ENCODE measurements at regions not wholly inside any gene's neighbourhood (a gene's known extent, or its start where the extent isn't known, plus 50 kb on each side); places are given as distances from the start of the nearest gene placed in this dataset.

- Histone ChIP-seq H3K27ac (no peak overlapping the region), H3K9ac (ENCODE audit: insufficient read length) (no peak overlapping the region), H3K36me3 (ENCODE audit: insufficient read depth, low read length) (no peaks in the 10 kb centered on the region), H3K9me3 (ENCODE audit: low read depth, low read length) (no peaks in the 10 kb centered on the region), H3K4me3 (no peak overlapping the region)
- TF ChIP-seq EZH2 (IDR thresholded peaks at IDR 0.05) (no peak), FOXP2 (optimal IDR thresholded peaks at IDR 0.05; ENCODE audit: control extremely low read depth, extremely low read length, insufficient read depth) (no peak), POLR2AphosphoS5 (IDR thresholded peaks at IDR 0.05; ENCODE audit: borderline replicate concordance, low read depth, low read length) (no peak)
- no peak for DNase-seq (ENCODE audit: low read depth, low spot score)
Observed at GRCh38 chr2:23028106-23028505, 356.9 kb upstream of the KLHL29 start.

DNA sequence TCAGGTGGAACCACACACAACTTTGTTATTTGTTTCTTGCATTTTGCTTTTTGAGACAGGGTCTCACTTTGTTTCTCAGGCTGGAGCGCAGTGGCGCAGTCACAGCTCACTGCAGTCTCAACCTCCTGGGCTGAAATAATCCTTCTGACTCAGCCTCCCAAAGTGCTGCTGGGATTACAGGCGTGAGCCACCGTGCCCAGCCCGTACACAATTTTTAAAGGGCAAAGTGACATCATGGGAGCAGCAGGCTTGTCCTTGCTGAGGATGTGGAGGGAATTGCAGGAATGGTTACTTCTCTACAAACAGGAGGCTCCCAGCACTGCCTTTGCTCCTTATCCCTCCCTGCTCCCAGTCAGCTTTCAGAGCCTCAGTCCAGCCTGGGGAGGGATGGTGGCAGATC lies 355.9 kb upstream of the KLHL29 start:
- TF ChIP-seq EZH2 (IDR thresholded peaks at IDR 0.05) = no peak
- no peak for TF ChIP-seq FOXP2 (optimal IDR thresholded peaks at IDR 0.05; ENCODE audit: control extremely low read depth, extremely low read length, insufficient read depth)
- no peak for TF ChIP-seq POLR2AphosphoS5 (IDR thresholded peaks at IDR 0.05; ENCODE audit: borderline replicate concordance, low read depth, low read length)
- Histone ChIP-seq H3K36me3 (ENCODE audit: insufficient read depth, low read length) (no peaks in the 10 kb centered on the region), H3K9ac (ENCODE audit: insufficient read length) (no peak overlapping the region), H3K4me3 (no peak overlapping the region), H3K9me3 (ENCODE audit: low read depth, low read length) (no peaks in the 10 kb centered on the region), H3K27ac (no peak overlapping the region)
- DNase-seq (ENCODE audit: low read depth, low spot score) = no peak

GRCh38 chr2:23029951-23030350 lies 355.0 kb upstream of the KLHL29 start:
- Histone ChIP-seq H3K9me3 (ENCODE audit: low read depth, low read length) (no peaks in the 10 kb centered on the region), H3K9ac (ENCODE audit: insufficient read length) (no peak overlapping the region), H3K4me3 (no peak overlapping the region), H3K36me3 (ENCODE audit: insufficient read depth, low read length) (no peaks in the 10 kb centered on the region), H3K27ac (no peak overlapping the region)
- no peak for DNase-seq (ENCODE audit: low read depth, low spot score)
- TF ChIP-seq FOXP2 (optimal IDR thresholded peaks at IDR 0.05; ENCODE audit: control extremely low read depth, extremely low read length, insufficient read depth) (no peak), POLR2AphosphoS5 (IDR thresholded peaks at IDR 0.05; ENCODE audit: borderline replicate concordance, low read depth, low read length) (no peak), EZH2 (IDR thresholded peaks at IDR 0.05) (no peak)

- Histone ChIP-seq H3K9me3 (ENCODE audit: low read depth, low read length) (no peaks in the 10 kb centered on the region), H3K27ac (no peak overlapping the region), H3K4me3 (no peak overlapping the region), H3K9ac (ENCODE audit: insufficient read length) (no peak overlapping the region), H3K36me3 (ENCODE audit: insufficient read depth, low read length) (no peaks in the 10 kb centered on the region)
- DNase-seq (ENCODE audit: low read depth, low spot score) = no peak
- no peak for TF ChIP-seq POLR2AphosphoS5 (IDR thresholded peaks at IDR 0.05; ENCODE audit: borderline replicate concordance, low read depth, low read length)
- TF ChIP-seq EZH2 (IDR thresholded peaks at IDR 0.05) = no peak
- no peak for TF ChIP-seq FOXP2 (optimal IDR thresholded peaks at IDR 0.05; ENCODE audit: control extremely low read depth, extremely low read length, insufficient read depth)
Observed at GRCh38 chr2:23034996-23035395, 350.0 kb upstream of the KLHL29 start.

- TF ChIP-seq FOXP2 (optimal IDR thresholded peaks at IDR 0.05; ENCODE audit: control extremely low read depth, extremely low read length, insufficient read depth) (no peak), EZH2 (IDR thresholded peaks at IDR 0.05) (no peak), POLR2AphosphoS5 (IDR thresholded peaks at IDR 0.05; ENCODE audit: borderline replicate concordance, low read depth, low read length) (no peak)
- no peak overlapping the region for H3K4me3 ChIP-seq
- no peak for DNase-seq (ENCODE audit: low read depth, low spot score)
- no peak overlapping the region for H3K27ac ChIP-seq
- no peak overlapping the region for H3K9ac ChIP-seq (ENCODE audit: insufficient read length)
- H3K9me3 ChIP-seq (ENCODE audit: low read depth, low read length) = no peaks in the 10 kb centered on the region
- H3K36me3 ChIP-seq (ENCODE audit: insufficient read depth, low read length) = no peaks in the 10 kb centered on the region
Observed at GRCh38 chr2:23036629-23037028, 348.4 kb upstream of the KLHL29 start.

DNA sequence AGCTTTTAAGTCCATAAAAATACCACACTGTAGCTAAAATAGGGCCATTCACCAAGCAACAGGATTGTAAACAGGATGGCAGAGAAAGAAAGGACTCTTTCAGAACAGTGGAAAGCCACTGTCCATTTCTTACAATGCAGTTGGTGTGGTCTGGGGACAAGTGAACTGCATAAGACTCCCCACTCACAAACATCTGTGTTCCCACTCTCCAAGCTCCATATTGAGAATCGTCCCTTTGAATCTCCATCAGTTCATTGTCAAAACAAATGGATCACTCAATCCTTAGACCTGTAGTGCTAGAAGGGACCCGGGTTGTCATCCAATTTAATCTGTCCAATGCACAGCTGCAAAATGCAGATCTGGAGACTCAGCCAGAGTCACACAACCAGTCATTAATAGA lies 347.4 kb upstream of the KLHL29 start:
- Histone ChIP-seq H3K4me3 (no peak overlapping the region), H3K9ac (ENCODE audit: insufficient read length) (no peak overlapping the region), H3K36me3 (ENCODE audit: insufficient read depth, low read length) (no peaks in the 10 kb centered on the region), H3K9me3 (ENCODE audit: low read depth, low read length) (no peaks in the 10 kb centered on the region), H3K27ac (no peak overlapping the region)
- no peak for DNase-seq (ENCODE audit: low read depth, low spot score)
- no peak for TF ChIP-seq FOXP2 (optimal IDR thresholded peaks at IDR 0.05; ENCODE audit: control extremely low read depth, extremely low read length, insufficient read depth)
- TF ChIP-seq EZH2 (IDR thresholded peaks at IDR 0.05) = no peak
- no peak for TF ChIP-seq POLR2AphosphoS5 (IDR thresholded peaks at IDR 0.05; ENCODE audit: borderline replicate concordance, low read depth, low read length)

DNA sequence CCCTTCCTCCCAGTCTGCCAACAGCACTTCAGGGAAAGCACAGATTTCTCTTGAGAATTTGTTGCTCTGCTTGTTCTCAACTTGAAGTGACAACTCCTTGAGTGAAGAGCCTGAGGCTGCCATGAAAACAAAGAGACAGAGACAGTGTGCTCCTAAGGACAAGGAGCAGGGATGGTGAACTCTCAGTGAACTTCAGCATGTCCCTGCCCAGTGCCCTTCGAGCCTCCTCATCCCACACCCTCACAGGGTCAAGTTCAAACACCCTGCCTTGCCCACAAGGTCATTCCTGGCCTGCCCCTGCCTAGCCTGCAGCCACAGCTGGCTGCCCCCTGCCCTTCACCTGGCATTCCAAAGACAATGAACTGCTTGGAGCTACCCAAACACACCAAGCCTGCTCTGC lies 343.5 kb upstream of the KLHL29 start:
- DNase-seq (ENCODE audit: low read depth, low spot score) = no peak

DNA sequence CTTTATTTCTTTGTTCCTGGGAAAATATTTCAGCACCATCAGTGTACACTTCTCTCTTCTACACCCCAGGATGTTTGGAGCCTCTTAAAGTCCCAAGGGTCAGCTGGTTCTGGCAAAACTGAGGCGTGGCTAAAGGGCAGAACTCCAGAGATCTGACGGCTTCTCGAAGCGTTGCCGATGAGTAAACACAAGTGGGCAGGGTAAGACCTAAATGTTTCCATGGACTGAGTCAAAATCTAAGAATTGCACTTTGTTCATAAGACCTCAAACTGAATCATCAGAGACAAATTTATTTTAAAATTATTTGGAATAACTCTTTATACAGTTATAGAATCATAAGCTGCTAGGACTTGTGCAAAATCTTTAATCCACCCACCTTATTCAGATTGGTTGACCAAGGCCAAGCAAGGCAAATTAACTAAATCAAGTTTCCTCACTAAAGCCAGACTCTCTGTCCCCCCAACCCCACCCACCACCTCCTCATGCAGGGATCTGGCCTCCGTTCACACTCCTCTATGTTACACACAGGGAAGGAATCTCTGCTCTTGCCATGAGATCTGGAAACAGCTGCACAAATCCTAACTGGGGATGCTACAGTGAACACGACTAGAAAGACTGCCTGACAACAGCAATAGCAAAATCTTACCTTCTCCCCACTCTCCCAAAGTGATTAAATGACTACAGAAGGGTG lies 342.6 kb upstream of the KLHL29 start:
- H3K9ac ChIP-seq (ENCODE audit: insufficient read length) = no peak overlapping the region
- no peak for DNase-seq (ENCODE audit: low read depth, low spot score)
- H3K9me3 ChIP-seq (ENCODE audit: low read depth, low read length) = no peaks in the 10 kb centered on the region
- H3K4me3 ChIP-seq = no peak overlapping the region
- no peaks in the 10 kb centered on the region for H3K36me3 ChIP-seq (ENCODE audit: insufficient read depth, low read length)
- TF ChIP-seq POLR2AphosphoS5 (IDR thresholded peaks at IDR 0.05; ENCODE audit: borderline replicate concordance, low read depth, low read length) = no peak
- no peak for TF ChIP-seq FOXP2 (optimal IDR thresholded peaks at IDR 0.05; ENCODE audit: control extremely low read depth, extremely low read length, insufficient read depth)
- TF ChIP-seq EZH2 (IDR thresholded peaks at IDR 0.05) = no peak
- H3K27ac ChIP-seq = no peak overlapping the region

More for the DNA sequence above, 343.5 kb upstream of the KLHL29 start:
- H3K9me3 ChIP-seq (ENCODE audit: low read depth, low read length) = no peaks in the 10 kb centered on the region
- no peak overlapping the region for H3K4me3 ChIP-seq
- H3K9ac ChIP-seq (ENCODE audit: insufficient read length) = no peak overlapping the region
- no peak overlapping the region for H3K27ac ChIP-seq
- TF ChIP-seq FOXP2 (optimal IDR thresholded peaks at IDR 0.05; ENCODE audit: control extremely low read depth, extremely low read length, insufficient read depth) (no peak), POLR2AphosphoS5 (IDR thresholded peaks at IDR 0.05; ENCODE audit: borderline replicate concordance, low read depth, low read length) (no peak)
- no peaks in the 10 kb centered on the region for H3K36me3 ChIP-seq (ENCODE audit: insufficient read depth, low read length)

DNA sequence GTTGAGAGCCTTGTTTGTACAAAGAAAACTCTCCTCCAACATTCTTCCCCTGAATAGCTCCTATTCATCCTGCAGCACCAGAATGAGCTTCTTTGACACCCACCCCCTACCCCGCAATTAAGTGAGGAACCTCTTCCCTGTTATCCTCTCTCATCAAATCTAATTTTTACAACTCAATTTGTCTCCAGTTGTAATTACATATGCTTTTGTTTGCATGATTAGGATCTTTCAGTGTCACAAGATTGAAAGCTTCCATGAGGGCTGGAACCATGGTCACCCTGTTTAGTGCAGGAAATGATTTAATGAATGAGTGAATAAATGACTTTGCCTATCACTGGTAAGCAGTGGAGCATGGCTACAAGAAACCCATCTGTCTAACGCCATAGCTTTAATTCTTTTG lies 334.6 kb upstream of the KLHL29 start:
- H3K9me3 ChIP-seq (ENCODE audit: low read depth, low read length) = no peaks in the 10 kb centered on the region
- H3K4me3 ChIP-seq = no peak overlapping the region
- DNase-seq (ENCODE audit: low read depth, low spot score) = no peak
- TF ChIP-seq EZH2 (IDR thresholded peaks at IDR 0.05) (no peak), FOXP2 (optimal IDR thresholded peaks at IDR 0.05; ENCODE audit: control extremely low read depth, extremely low read length, insufficient read depth) (no peak), POLR2AphosphoS5 (IDR thresholded peaks at IDR 0.05; ENCODE audit: borderline replicate concordance, low read depth, low read length) (no peak)
- H3K27ac ChIP-seq = no peak overlapping the region
- no peaks in the 10 kb centered on the region for H3K36me3 ChIP-seq (ENCODE audit: insufficient read depth, low read length)
- no peak overlapping the region for H3K9ac ChIP-seq (ENCODE audit: insufficient read length)

Measured in SK-N-MC (cell line).